ENCODE measurements at regions not wholly inside any gene's neighbourhood (a gene's known extent, or its start where the extent isn't known, plus 50 kb on each side); places are given as distances from the start of the nearest gene placed in this dataset.

GRCh38 chr6:79813854-79814709 is 133.3 kb downstream of the ELOVL4 start (continued):
- TF ChIP-seq MAZ (IDR thresholded peaks at IDR 0.05; ENCODE audit: borderline replicate concordance, low read depth, low read length): no peak

GRCh38 chr6:79813143-79813850 is 134.1 kb downstream of the ELOVL4 start:
- Histone ChIP-seq H2AK9ac (replicated peaks; ENCODE audit: low read depth, low read length, poor library complexity) (no peak overlapping the region), H2AFZ (replicated peaks; ENCODE audit: low read length, poor library complexity) (no peak overlapping the region), H3K9me3 (ENCODE audit: control insufficient read depth, insufficient read depth, low read length) (no peaks in the 10 kb centered on the region), H3K4me2 (ENCODE audit: low read depth, low read length) (no peak overlapping the region), H4K20me1 (ENCODE audit: insufficient read depth, low read length) (no peaks in the 10 kb centered on the region), H3K4ac (ENCODE audit: low read depth, low read length) (no peak overlapping the region), H3K23ac (ENCODE audit: low read depth, low read length) (no peak overlapping the region), H3K27ac (ENCODE audit: insufficient read depth, low read length) (no peak overlapping the region), H3K4me3 (ENCODE audit: insufficient read depth, low read depth, low read length) (no peak overlapping the region), H3K36me3 (ENCODE audit: control insufficient read depth, insufficient read depth, low read length) (no peaks in the 10 kb centered on the region), H4K8ac (ENCODE audit: low read depth in 2 of 2, low read length in 2 of 2) (no peak overlapping the region), H3K14ac (replicated peaks; ENCODE audit: low read depth, low read length) (no peak overlapping the region), H3K4me1 (ENCODE audit: control insufficient read depth, insufficient read depth, low read length) (no peaks in the 10 kb centered on the region), H3K27me3 (ENCODE audit: control insufficient read depth, insufficient read depth, low read length) (no peaks in the 10 kb centered on the region), H2AK5ac (ENCODE audit: low read depth, low read length) (no peak overlapping the region), H2BK15ac (ENCODE audit: low read depth, low read length) (no peak overlapping the region), H2BK120ac (ENCODE audit: low read depth, low read length) (no peak overlapping the region), H2BK5ac (ENCODE audit: low read depth, low read length, poor library complexity, severe bottlenecking) (no peak overlapping the region), H3K18ac (ENCODE audit: low read depth, low read length) (no peak overlapping the region), H3K9me1 (ENCODE audit: insufficient read depth, low read length) (no peaks in the 10 kb centered on the region), H3K9ac (ENCODE audit: low read depth, low read length) (no peak overlapping the region), H2BK20ac (ENCODE audit: low read depth, low read length) (no peak overlapping the region), H4K91ac (ENCODE audit: insufficient read depth, low read depth, low read length) (no peak overlapping the region), H4K5ac (ENCODE audit: low read depth, low read length) (no peak overlapping the region), H3K56ac (ENCODE audit: extremely low read depth, insufficient read depth, low read length) (no peak overlapping the region), H3K79me1 (ENCODE audit: low read depth in 1 of 2, low read length in 2 of 2) (no peaks in the 10 kb centered on the region)
- POLR2A ChIA-PET (ENCODE audit: unreplicated experiment): no interaction called here
- ATAC-seq (ENCODE audit: low read depth) (no peak), DNase-seq (no peak)
- WGBS, 2 experiments (ENCODE audit: extremely low coverage in 2 of 2, insufficient read length in 1 of 2): no CpG with 5 or more reads among the region's 2 CpGs
- CTCF ChIA-PET: interaction anchor here (1.3 kb wide), 1 partner anchor 11 kb away, joined by 4 read pairs; no protein-coding TSS in a partner anchor
- dilution Hi-C loops (cut with HindIII; ENCODE audit: low sequenced_read_pairs, unreplicated experiment): no loop called here
- in situ Hi-C loops (cut with MboI; ENCODE audit: low sequenced_read_pairs): no loop called here
- no TSS peak for BruUV-seq (replicated peaks)
- intact Hi-C loops (cut with micrococcal nuclease): no loop called here
- TF ChIP-seq POLR2A (IDR thresholded peaks at IDR 0.05; ENCODE audit: low read depth, low read length) (no peak), RFX5 (IDR thresholded peaks at IDR 0.05; ENCODE audit: low read depth, low read length) (no peak), BHLHE40 (IDR thresholded peaks at IDR 0.05; ENCODE audit: low read depth, low read length) (no peak), SMC3 (IDR thresholded peaks at IDR 0.05; ENCODE audit: low read depth, low read length) (no peak), MAZ (IDR thresholded peaks at IDR 0.05; ENCODE audit: borderline replicate concordance, low read depth, low read length) (no peak), NFE2L2 (IDR thresholded peaks at IDR 0.05; ENCODE audit: low read depth, low read length) (no peak), CHD1 (IDR thresholded peaks at IDR 0.05; ENCODE audit: low read depth, low read length) (no peak), CTCF (conservative IDR thresholded peaks at IDR 0.05; ENCODE audit: low read depth, low read length) (no peak), RAD21 (IDR thresholded peaks at IDR 0.05; ENCODE audit: low read length) (no peak), FOS (IDR thresholded peaks at IDR 0.05; ENCODE audit: low read depth, low read length) (no peak), RCOR1 (IDR thresholded peaks at IDR 0.05; ENCODE audit: insufficient replicate concordance, low read length) (no peak), USF2 (IDR thresholded peaks at IDR 0.05; ENCODE audit: low read depth, low read length) (no peak), CEBPB (IDR thresholded peaks at IDR 0.05; ENCODE audit: low read depth, low read length) (no peak)
